ENCODE measurements at regions not wholly inside any gene's neighbourhood (a gene's known extent, or its start where the extent isn't known, plus 50 kb on each side); places are given as distances from the start of the nearest gene placed in this dataset.

DNA sequence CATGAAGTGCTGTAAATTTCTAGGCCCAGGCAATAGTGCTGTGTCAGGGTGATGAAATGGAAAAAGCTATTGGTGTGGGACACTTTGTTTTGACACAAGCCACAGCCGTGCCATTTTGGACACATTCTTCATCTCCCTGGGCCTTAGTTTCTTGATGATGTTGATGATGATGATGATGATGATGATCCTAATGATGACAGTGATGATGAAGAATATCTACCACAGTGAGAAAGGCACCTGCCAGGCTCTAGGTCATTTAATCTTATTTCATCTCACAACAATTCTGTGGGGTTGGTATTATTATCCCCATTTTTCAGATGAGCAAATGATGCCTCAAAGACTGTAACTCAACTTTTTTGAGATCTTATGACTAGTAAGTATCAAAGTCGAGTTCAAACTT, 102.2 kb upstream of the STC2 start:
- Histone ChIP-seq H3K4me2 (replicated peaks; ENCODE audit: extremely low read depth, low read length, poor library complexity, severe bottlenecking) (no peak overlapping the region), H3K4me1 (ENCODE audit: control insufficient read depth in 1 of 2, insufficient read depth in 2 of 2, low read length in 2 of 2) (no peaks in the 10 kb centered on the region), H3K36me3 (replicated peaks in 1 of 2; ENCODE audit: control insufficient read depth in 1 of 2, insufficient read depth in 2 of 2, low read length in 2 of 2) (no peaks in the 10 kb centered on the region), H3K79me2 (ENCODE audit: insufficient read depth, low read length) (no peaks in the 10 kb centered on the region), H3K4me3 (replicated peaks in 1 of 3; ENCODE audit: low read depth in 2 of 3, low read length in 3 of 3) (no peak overlapping the region), H2AFZ (ENCODE audit: insufficient read depth, low read depth, low read length, poor library complexity, severe bottlenecking) (no peak overlapping the region), H3K27ac (ENCODE audit: low read depth in 1 of 2, low read length in 2 of 2) (no peak overlapping the region), H3K9me3 (replicated peaks in 1 of 2; ENCODE audit: control insufficient read depth in 1 of 2, insufficient read depth in 1 of 2, low read length in 2 of 2) (no peaks in the 10 kb centered on the region), H3K9ac (ENCODE audit: insufficient read depth, low read length, poor library complexity, severe bottlenecking) (no peak overlapping the region), H3K27me3 (ENCODE audit: control insufficient read depth in 2 of 2, insufficient read depth in 2 of 2, low read length in 2 of 2) (peaks cover 0 to 5% of the 10 kb centered on the region in 2 donors), H4K20me1 (ENCODE audit: insufficient read depth, low read length) (no peaks in the 10 kb centered on the region)
- Mint-ChIP-seq H3K9me3 (peaks cover 0 to 8% (median 0%) of the 10 kb centered on the region in 7 donors), H3K4me1 (no peaks in the 10 kb centered on the region), H3K27ac (no peak overlapping the region), H3K27me3 (ENCODE audit: low read depth in 3 of 3) (peaks cover 4 to 21% (median 7%) of the 10 kb centered on the region in 3 donors), H3K4me3 (no peak overlapping the region), H3K36me3 (no peaks in the 10 kb centered on the region)
- TF ChIP-seq, protein P1, sequence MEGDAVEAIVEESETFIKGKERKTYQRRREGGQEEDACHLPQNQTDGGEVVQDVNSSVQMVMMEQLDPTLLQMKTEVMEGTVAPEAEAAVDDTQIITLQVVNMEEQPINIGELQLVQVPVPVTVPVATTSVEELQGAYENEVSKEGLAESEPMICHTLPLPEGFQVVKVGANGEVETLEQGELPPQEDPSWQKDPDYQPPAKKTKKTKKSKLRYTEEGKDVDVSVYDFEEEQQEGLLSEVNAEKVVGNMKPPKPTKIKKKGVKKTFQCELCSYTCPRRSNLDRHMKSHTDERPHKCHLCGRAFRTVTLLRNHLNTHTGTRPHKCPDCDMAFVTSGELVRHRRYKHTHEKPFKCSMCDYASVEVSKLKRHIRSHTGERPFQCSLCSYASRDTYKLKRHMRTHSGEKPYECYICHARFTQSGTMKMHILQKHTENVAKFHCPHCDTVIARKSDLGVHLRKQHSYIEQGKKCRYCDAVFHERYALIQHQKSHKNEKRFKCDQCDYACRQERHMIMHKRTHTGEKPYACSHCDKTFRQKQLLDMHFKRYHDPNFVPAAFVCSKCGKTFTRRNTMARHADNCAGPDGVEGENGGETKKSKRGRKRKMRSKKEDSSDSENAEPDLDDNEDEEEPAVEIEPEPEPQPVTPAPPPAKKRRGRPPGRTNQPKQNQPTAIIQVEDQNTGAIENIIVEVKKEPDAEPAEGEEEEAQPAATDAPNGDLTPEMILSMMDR (IDR thresholded peaks at IDR 0.05) = no peak
- no peak for DNase-seq
- intact Hi-C loops (cut with micrococcal nuclease) = no loop called here
- no CpG with 5 or more reads among the region's 2 CpGs for WGBS (ENCODE audit: insufficient coverage)

DNA sequence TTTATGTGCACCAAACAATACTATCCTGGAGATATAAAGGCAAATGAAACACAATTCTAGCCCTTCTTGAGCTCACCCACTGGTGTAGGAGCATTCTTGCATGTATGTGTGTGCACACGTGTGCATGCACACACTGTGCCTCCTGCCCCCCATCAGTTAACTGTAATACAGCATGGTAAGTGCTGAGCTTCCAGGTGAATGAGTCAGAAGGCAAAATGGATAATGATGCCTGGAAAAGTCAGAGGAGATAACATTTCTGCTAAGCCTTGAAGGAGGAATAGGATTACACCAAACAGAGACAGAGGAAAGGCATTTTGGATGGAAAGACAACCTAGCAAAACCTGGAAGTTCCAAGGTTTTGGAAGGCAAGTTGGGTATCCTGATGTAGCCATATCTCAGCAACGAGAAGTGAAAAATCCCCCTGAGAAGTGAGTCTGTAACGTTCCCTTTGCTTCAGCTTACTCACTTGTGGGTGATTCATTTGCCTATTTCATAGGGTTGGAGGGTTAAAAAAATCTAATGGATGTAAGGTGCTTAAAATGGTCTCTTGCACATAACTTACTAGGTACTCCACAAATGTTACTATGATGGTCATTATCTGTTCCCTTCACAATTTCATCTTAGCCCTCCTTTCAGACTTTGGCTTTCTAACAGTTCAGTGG, 101.4 kb upstream of the STC2 start:
- 100% methylated on average over 1 of the region's 3 CpGs for WGBS (ENCODE audit: insufficient coverage)
- Mint-ChIP-seq H3K36me3 (no peaks in the 10 kb centered on the region), H3K9me3 (peaks cover 0 to 7% (median 2%) of the 10 kb centered on the region in 7 donors), H3K4me3 (no peak overlapping the region), H3K4me1 (no peaks in the 10 kb centered on the region), H3K27me3 (ENCODE audit: low read depth in 3 of 3) (peaks cover 4 to 18% (median 7%) of the 10 kb centered on the region in 3 donors), H3K27ac (no peak overlapping the region)
- H3K4me2 ChIP-seq (replicated peaks; ENCODE audit: extremely low read depth, low read length, poor library complexity, severe bottlenecking) = no peak overlapping the region
- H3K9me3 ChIP-seq (replicated peaks in 1 of 2; ENCODE audit: control insufficient read depth in 1 of 2, insufficient read depth in 1 of 2, low read length in 2 of 2) = peaks cover 0 to under 1% of the 10 kb centered on the region in 2 donors
- intact Hi-C loops (cut with micrococcal nuclease) = no loop called here
- no peaks in the 10 kb centered on the region for H3K36me3 ChIP-seq (replicated peaks in 1 of 2; ENCODE audit: control insufficient read depth in 1 of 2, insufficient read depth in 2 of 2, low read length in 2 of 2)
- no peaks in the 10 kb centered on the region for H4K20me1 ChIP-seq (ENCODE audit: insufficient read depth, low read length)
- no peak for DNase-seq
- H3K4me1 ChIP-seq (ENCODE audit: control insufficient read depth in 1 of 2, insufficient read depth in 2 of 2, low read length in 2 of 2) = no peaks in the 10 kb centered on the region
- H3K27ac ChIP-seq (ENCODE audit: low read depth in 1 of 2, low read length in 2 of 2) = no peak overlapping the region
- peaks cover 0 to 5% of the 10 kb centered on the region in 2 donors for H3K27me3 ChIP-seq (ENCODE audit: control insufficient read depth in 2 of 2, insufficient read depth in 2 of 2, low read length in 2 of 2)
- TF ChIP-seq, protein P1 (IDR thresholded peaks at IDR 0.05) = no peak
- H3K4me3 ChIP-seq (replicated peaks in 1 of 3; ENCODE audit: low read depth in 2 of 3, low read length in 3 of 3) = no peak overlapping the region
- no peak overlapping the region for H3K9ac ChIP-seq (ENCODE audit: insufficient read depth, low read length, poor library complexity, severe bottlenecking)
- no peak overlapping the region for H2AFZ ChIP-seq (ENCODE audit: insufficient read depth, low read depth, low read length, poor library complexity, severe bottlenecking)
- no peaks in the 10 kb centered on the region for H3K79me2 ChIP-seq (ENCODE audit: insufficient read depth, low read length)
